ENCODE measurements at regions not wholly inside any gene's neighbourhood (a gene's known extent, or its start where the extent isn't known, plus 50 kb on each side); places are given as distances from the start of the nearest gene placed in this dataset.
A peak's percentile ranks its signal among the peaks of the same experiment; 100 is the strongest.

- no peak overlapping the region for H2BK15ac ChIP-seq (ENCODE audit: low read depth, poor library complexity, severe bottlenecking)
- no peak overlapping the region for H4K8ac ChIP-seq (ENCODE audit: low read length)
- no peak for DNase-seq
- no peak overlapping the region for H2AK5ac ChIP-seq (ENCODE audit: low read length, severe bottlenecking)
- 100% methylated on average over 1 of the region's 1 CpG for WGBS
- H2AFZ ChIP-seq (ENCODE audit: low read depth, low read length), result no peak overlapping the region
- no peak overlapping the region for H3K18ac ChIP-seq (ENCODE audit: low read depth in 1 of 2, low read length in 2 of 2)
- H2BK120ac ChIP-seq (ENCODE audit: low read depth, low read length), result no peak overlapping the region
- H3K4me2 ChIP-seq (ENCODE audit: low read length, poor library complexity, severe bottlenecking), result no peak overlapping the region
- H3K4ac ChIP-seq (ENCODE audit: low read depth in 1 of 2, low read length in 2 of 2), result no peak overlapping the region
- no peak overlapping the region for H2BK12ac ChIP-seq (ENCODE audit: low read length in 2 of 2)
- no peak overlapping the region for H2BK5ac ChIP-seq (ENCODE audit: low read depth, low read length, poor library complexity, severe bottlenecking)
- H3K4me3 ChIP-seq (ENCODE audit: insufficient read depth in 1 of 2, low read depth in 1 of 2, low read length in 2 of 2), result no peak overlapping the region
- no peaks in the 10 kb centered on the region for H3K36me3 ChIP-seq (ENCODE audit: control insufficient read depth in 1 of 2, insufficient read depth in 2 of 2, low read depth in 1 of 2, low read length in 2 of 2)
- no peak overlapping the region for H4K91ac ChIP-seq (ENCODE audit: low read length)
- no peaks in the 10 kb centered on the region for H3K79me1 ChIP-seq (replicated peaks; ENCODE audit: low read length, poor library complexity, severe bottlenecking)
- H3K9ac ChIP-seq (ENCODE audit: low read length), result no peak overlapping the region
- no peak overlapping the region for H3K14ac ChIP-seq (ENCODE audit: low read length in 2 of 2)
- no peaks in the 10 kb centered on the region for H3K27me3 ChIP-seq (ENCODE audit: control insufficient read depth in 1 of 2, insufficient read depth in 1 of 2, low read length in 2 of 2)
- H3K27ac ChIP-seq (ENCODE audit: low read length, poor library complexity, severe bottlenecking), result no peak overlapping the region
- no peaks in the 10 kb centered on the region for H3K4me1 ChIP-seq (ENCODE audit: control insufficient read depth, insufficient read depth, low read depth, low read length)
- no peak overlapping the region for H3K23ac ChIP-seq (ENCODE audit: low read length in 2 of 2)
- H3K9me3 ChIP-seq (ENCODE audit: control insufficient read depth, low read length), result no peaks in the 10 kb centered on the region
These were observed 1146.8 kb downstream of the MAT2B start for GRCh38 chr5:164652276-164652660.

GRCh38 chr5:164663198-164663989 is 1158.0 kb downstream of the MAT2B start:
- H3K79me1 ChIP-seq (replicated peaks; ENCODE audit: low read length, poor library complexity, severe bottlenecking), result no peaks in the 10 kb centered on the region
- no peaks in the 10 kb centered on the region for H3K4me1 ChIP-seq (ENCODE audit: control insufficient read depth, insufficient read depth, low read depth, low read length)
- no peak overlapping the region for H3K4me3 ChIP-seq (ENCODE audit: insufficient read depth in 1 of 2, low read depth in 1 of 2, low read length in 2 of 2)
- no peak overlapping the region for H2BK15ac ChIP-seq (ENCODE audit: low read depth, poor library complexity, severe bottlenecking)
- no peak overlapping the region for H3K9ac ChIP-seq (ENCODE audit: low read length)
- H3K18ac ChIP-seq (ENCODE audit: low read depth in 1 of 2, low read length in 2 of 2), result no peak overlapping the region
- H3K27ac ChIP-seq (ENCODE audit: low read length, poor library complexity, severe bottlenecking), result no peak overlapping the region
- H2AFZ ChIP-seq (ENCODE audit: low read depth, low read length), result no peak overlapping the region
- no peak overlapping the region for H4K91ac ChIP-seq (ENCODE audit: low read length)
- no peak overlapping the region for H3K4ac ChIP-seq (ENCODE audit: low read depth in 1 of 2, low read length in 2 of 2)
- no peak overlapping the region for H3K4me2 ChIP-seq (ENCODE audit: low read length, poor library complexity, severe bottlenecking)
- no peak overlapping the region for H2BK12ac ChIP-seq (ENCODE audit: low read length in 2 of 2)
- H2BK5ac ChIP-seq (ENCODE audit: low read depth, low read length, poor library complexity, severe bottlenecking), result no peak overlapping the region
- H3K23ac ChIP-seq (ENCODE audit: low read length in 2 of 2), result no peak overlapping the region
- no peaks in the 10 kb centered on the region for H3K9me3 ChIP-seq (ENCODE audit: control insufficient read depth, low read length)
- H2AK5ac ChIP-seq (ENCODE audit: low read length, severe bottlenecking), result no peak overlapping the region
- H2BK120ac ChIP-seq (ENCODE audit: low read depth, low read length), result no peak overlapping the region
- no peaks in the 10 kb centered on the region for H3K27me3 ChIP-seq (ENCODE audit: control insufficient read depth in 1 of 2, insufficient read depth in 1 of 2, low read length in 2 of 2)
- no peak overlapping the region for H3K14ac ChIP-seq (ENCODE audit: low read length in 2 of 2)
- H4K8ac ChIP-seq (ENCODE audit: low read length), result no peak overlapping the region
- WGBS, result 91% methylated on average over 1 of the region's 2 CpGs
- no peaks in the 10 kb centered on the region for H3K36me3 ChIP-seq (ENCODE audit: control insufficient read depth in 1 of 2, insufficient read depth in 2 of 2, low read depth in 1 of 2, low read length in 2 of 2)
- DNase-seq, result no peak

- Histone ChIP-seq H2BK120ac (ENCODE audit: low read depth, low read length) (no peak overlapping the region), H3K79me1 (replicated peaks; ENCODE audit: low read length, poor library complexity, severe bottlenecking) (no peaks in the 10 kb centered on the region), H3K27me3 (ENCODE audit: control insufficient read depth in 1 of 2, insufficient read depth in 1 of 2, low read length in 2 of 2) (no peaks in the 10 kb centered on the region), H3K27ac (ENCODE audit: low read length, poor library complexity, severe bottlenecking) (no peak overlapping the region), H4K8ac (ENCODE audit: low read length) (no peak overlapping the region), H2BK5ac (ENCODE audit: low read depth, low read length, poor library complexity, severe bottlenecking) (no peak overlapping the region), H3K36me3 (ENCODE audit: control insufficient read depth in 1 of 2, insufficient read depth in 2 of 2, low read depth in 1 of 2, low read length in 2 of 2) (no peaks in the 10 kb centered on the region), H3K4ac (ENCODE audit: low read depth in 1 of 2, low read length in 2 of 2) (no peak overlapping the region), H3K4me3 (ENCODE audit: insufficient read depth in 1 of 2, low read depth in 1 of 2, low read length in 2 of 2) (no peak overlapping the region), H3K23ac (ENCODE audit: low read length in 2 of 2) (no peak overlapping the region), H2BK15ac (ENCODE audit: low read depth, poor library complexity, severe bottlenecking) (no peak overlapping the region), H3K9ac (ENCODE audit: low read length) (no peak overlapping the region), H3K4me1 (ENCODE audit: control insufficient read depth, insufficient read depth, low read depth, low read length) (no peaks in the 10 kb centered on the region), H2AFZ (ENCODE audit: low read depth, low read length) (no peak overlapping the region), H3K9me3 (ENCODE audit: control insufficient read depth, low read length) (no peaks in the 10 kb centered on the region), H2AK5ac (ENCODE audit: low read length, severe bottlenecking) (no peak overlapping the region), H3K18ac (ENCODE audit: low read depth in 1 of 2, low read length in 2 of 2) (no peak overlapping the region), H3K4me2 (ENCODE audit: low read length, poor library complexity, severe bottlenecking) (no peak overlapping the region), H3K14ac (ENCODE audit: low read length in 2 of 2) (no peak overlapping the region), H4K91ac (ENCODE audit: low read length) (no peak overlapping the region), H2BK12ac (ENCODE audit: low read length in 2 of 2) (no peak overlapping the region)
- DNase-seq, result no peak
- WGBS, result 83% methylated on average over 1 of the region's 3 CpGs
These were observed 1166.2 kb downstream of the MAT2B start for GRCh38 chr5:164671640-164672039.

GRCh38 chr5:164672205-164672604 is 1166.8 kb downstream of the MAT2B start:
- no peaks in the 10 kb centered on the region for H3K9me3 ChIP-seq (ENCODE audit: control insufficient read depth, low read length)
- no peak overlapping the region for H2BK120ac ChIP-seq (ENCODE audit: low read depth, low read length)
- H3K27me3 ChIP-seq (ENCODE audit: control insufficient read depth in 1 of 2, insufficient read depth in 1 of 2, low read length in 2 of 2), result no peaks in the 10 kb centered on the region
- no peak overlapping the region for H2AK5ac ChIP-seq (ENCODE audit: low read length, severe bottlenecking)
- H3K27ac ChIP-seq (ENCODE audit: low read length, poor library complexity, severe bottlenecking), result no peak overlapping the region
- H3K79me1 ChIP-seq (replicated peaks; ENCODE audit: low read length, poor library complexity, severe bottlenecking), result no peaks in the 10 kb centered on the region
- DNase-seq, result no peak
- no peak overlapping the region for H4K91ac ChIP-seq (ENCODE audit: low read length)
- 83% methylated on average over 4 of the region's 4 CpGs for WGBS
- H2AFZ ChIP-seq (ENCODE audit: low read depth, low read length), result no peak overlapping the region
- no peak overlapping the region for H2BK12ac ChIP-seq (ENCODE audit: low read length in 2 of 2)
- H3K4me2 ChIP-seq (ENCODE audit: low read length, poor library complexity, severe bottlenecking), result no peak overlapping the region
- no peak overlapping the region for H2BK15ac ChIP-seq (ENCODE audit: low read depth, poor library complexity, severe bottlenecking)
- no peak overlapping the region for H3K18ac ChIP-seq (ENCODE audit: low read depth in 1 of 2, low read length in 2 of 2)
- no peak overlapping the region for H3K4ac ChIP-seq (ENCODE audit: low read depth in 1 of 2, low read length in 2 of 2)
- no peak overlapping the region for H2BK5ac ChIP-seq (ENCODE audit: low read depth, low read length, poor library complexity, severe bottlenecking)
- no peaks in the 10 kb centered on the region for H3K36me3 ChIP-seq (ENCODE audit: control insufficient read depth in 1 of 2, insufficient read depth in 2 of 2, low read depth in 1 of 2, low read length in 2 of 2)
- H3K9ac ChIP-seq (ENCODE audit: low read length), result peak overlapping the region; percentile 36
- H3K4me3 ChIP-seq (ENCODE audit: insufficient read depth in 1 of 2, low read depth in 1 of 2, low read length in 2 of 2), result no peak overlapping the region
- no peak overlapping the region for H3K14ac ChIP-seq (ENCODE audit: low read length in 2 of 2)
- H3K4me1 ChIP-seq (ENCODE audit: control insufficient read depth, insufficient read depth, low read depth, low read length), result no peaks in the 10 kb centered on the region
- H4K8ac ChIP-seq (ENCODE audit: low read length), result no peak overlapping the region
- no peak overlapping the region for H3K23ac ChIP-seq (ENCODE audit: low read length in 2 of 2)
